ENCODE measurements at regions not wholly inside any gene's neighbourhood (a gene's known extent, or its start where the extent isn't known, plus 50 kb on each side); places are given as distances from the start of the nearest gene placed in this dataset.

DNA sequence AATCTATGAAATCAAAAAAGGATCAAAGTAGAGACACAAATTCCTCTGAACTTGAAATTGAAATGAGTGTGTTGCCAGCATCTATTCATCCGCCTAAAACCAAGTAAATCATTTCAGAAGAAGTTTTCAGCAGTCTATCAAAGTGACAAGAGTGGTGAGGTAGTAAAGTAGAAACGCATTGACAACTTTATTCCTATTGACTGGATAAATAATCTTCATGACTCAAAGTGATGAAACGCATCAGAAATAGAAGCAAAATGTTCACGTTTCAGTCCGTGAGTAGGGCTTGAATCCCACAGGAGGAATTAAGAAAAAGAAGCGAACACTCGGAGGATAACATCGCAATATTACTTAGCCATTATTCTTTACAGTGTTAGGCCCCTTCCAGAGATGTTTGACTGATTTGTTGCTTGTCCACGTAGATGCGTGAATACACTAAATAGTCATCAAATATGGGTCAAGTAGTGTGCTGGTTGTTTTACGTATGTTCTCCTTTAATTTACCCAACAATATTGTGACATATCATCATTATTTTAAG is 314.4 kb downstream of the PLK2 start:
- no peak for DNase-seq

DNA sequence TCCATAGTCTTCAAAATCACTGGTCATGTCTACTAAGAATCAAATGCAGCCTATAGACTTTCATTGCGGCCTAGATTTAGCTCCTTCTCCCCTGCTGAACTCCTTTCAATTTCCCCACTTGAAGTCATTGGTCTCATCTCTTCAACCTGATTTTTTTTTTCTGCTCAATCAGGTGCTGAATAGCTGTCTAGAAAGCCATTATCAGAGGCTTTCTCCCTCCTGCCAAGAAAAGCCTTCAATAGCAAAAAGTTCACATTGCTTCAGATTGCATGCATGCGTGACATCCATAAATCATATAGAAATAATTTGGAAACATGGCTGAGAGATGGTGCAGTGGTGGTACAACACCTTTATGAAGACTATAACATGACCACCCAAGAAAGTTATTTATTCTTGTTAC is 316.2 kb downstream of the PLK2 start:
- no peak for DNase-seq

- no peak for DNase-seq
Observed at GRCh38 chr5:58143181-58143580, 316.7 kb downstream of the PLK2 start.

- no peak for DNase-seq
Observed at GRCh38 chr5:58138791-58139190, 321.1 kb downstream of the PLK2 start.

- no peak for DNase-seq
Observed at GRCh38 chr5:58136406-58136805, 323.5 kb downstream of the PLK2 start.

DNA sequence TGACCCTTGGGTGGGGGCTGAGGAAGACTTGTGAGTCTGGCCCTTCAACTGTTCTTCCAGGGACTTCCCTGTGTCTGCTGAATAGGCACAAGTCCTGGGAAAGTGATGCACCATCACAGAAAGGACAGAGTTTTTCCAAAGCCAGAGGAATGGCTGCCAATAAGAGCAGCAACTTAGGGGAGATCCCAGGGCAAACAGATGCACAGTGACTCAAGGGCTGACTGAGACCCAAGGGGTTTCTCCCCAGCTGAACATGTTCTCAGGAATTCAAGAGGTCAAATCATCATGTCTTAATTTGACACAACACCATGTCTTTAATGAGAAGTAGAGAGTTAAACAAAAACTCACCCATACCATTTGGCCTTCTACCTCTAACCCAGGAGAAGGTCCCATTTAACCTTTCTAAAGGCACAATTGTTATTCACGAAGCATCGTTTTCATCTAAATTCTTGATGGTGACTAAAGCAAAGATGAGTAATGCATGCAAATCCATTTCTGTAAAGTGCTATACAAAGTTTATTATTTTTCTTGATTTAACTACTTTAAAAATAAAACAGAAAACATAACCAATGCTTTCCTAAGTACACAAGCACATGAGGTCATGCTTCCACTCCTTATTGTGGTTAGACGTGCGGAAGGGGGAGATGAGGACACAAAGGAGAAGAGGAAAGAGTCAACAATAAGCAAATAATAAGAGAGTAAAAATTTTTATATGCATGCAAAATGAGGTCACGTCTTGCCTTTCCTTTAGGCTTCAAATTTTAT is 324.1 kb downstream of the PLK2 start:
- DNase-seq: no peak

DNA sequence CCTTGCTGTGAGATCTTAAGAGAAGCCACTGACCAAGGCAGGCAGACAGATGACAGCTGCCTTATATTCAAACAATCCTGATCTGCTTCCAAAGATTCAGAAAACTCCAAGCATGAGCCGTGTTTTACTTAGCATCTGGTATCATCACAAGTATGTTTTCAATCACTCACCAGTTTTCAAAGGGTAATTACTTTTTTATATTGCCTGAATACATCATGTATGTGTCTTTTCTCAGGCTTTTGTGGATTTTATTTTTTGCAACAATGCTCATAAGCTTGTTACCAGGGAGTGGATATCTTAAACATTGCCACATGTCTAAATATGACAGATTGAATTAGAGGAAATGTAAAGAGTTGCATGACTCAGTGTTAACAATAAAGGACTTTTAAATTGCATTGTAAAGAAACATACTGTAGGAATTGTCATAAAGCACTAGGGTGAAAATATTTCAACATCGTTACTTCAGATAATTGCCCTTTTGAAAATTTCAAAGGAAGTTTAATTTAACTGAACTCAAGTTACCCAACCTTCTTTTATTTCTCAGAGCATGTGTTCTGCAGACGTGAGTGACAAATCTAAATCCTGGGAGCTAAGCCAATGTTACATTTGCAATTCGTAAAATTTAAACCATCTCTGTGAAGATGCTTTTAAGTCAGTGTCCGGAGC is 326.1 kb downstream of the PLK2 start:
- no peak for DNase-seq

- DNase-seq: no peak
Observed at GRCh38 chr5:58133216-58133615, 326.7 kb downstream of the PLK2 start.

DNA sequence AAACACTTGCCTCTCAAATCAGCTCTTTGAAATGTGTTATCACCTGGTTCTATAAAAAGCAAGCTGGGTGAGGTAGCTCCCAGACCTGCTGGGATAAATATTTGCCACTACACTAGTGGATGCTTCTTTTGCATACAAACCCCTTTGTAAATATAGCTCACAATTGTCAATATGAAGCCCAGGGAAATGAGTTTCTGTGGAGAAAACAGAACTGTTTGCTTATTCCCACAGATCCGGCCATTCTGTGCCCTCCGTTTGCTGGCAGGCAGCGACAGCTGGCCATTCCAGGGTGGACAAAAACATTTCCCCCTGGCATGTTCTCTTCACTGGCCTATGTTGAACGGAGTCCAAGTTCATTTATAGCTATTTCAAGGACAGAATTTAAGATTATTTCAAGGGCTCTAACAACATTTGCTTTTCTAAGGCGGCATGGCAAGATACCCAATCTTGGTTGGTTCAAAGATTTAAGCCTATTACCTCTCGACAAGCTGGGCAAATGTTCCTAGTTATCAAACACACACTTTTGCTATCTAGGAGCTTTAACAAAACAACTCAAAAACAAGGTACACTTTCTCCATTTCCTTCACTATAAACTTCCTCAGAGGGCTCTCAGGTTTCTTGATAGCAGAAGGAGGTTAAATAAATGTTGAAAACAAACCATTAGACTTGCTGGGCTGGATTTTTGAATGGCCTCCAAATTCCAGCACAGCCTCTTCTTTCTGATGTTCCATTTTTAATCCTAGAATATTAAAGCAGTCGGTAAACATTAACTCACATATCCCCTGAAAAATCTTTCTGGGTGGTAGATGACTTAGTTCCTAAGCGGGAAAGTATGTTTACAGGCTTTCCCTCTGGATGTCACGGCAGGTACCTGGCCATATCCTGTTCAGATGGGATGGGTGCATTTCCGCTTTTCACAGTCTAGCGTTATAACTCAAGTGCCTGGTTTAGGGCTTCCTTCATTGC is 332.3 kb downstream of the PLK2 start:
- no peak for DNase-seq

DNA sequence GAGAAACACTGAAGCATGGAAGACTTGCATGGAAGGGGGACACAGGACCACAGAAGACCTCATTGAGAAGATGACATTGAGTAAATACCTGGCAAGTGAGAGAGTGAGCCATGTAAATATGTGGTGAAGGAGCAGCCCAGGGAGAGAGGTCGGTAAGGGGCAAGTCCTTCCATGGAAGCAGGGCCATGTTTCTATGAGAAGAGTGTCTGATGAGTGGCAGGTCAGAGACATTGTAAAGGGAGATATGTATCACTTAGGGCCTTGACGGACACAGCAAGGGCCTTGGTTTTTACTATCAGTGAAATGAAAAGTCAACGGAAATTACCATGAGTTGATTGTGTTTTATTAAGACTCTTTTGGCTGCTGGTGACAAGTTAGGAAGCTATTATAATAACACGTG is 336.4 kb downstream of the PLK2 start:
- no peak for DNase-seq

GRCh38 chr5:58122848-58123392 is 337.0 kb downstream of the PLK2 start:
- DNase-seq: no peak

DNA sequence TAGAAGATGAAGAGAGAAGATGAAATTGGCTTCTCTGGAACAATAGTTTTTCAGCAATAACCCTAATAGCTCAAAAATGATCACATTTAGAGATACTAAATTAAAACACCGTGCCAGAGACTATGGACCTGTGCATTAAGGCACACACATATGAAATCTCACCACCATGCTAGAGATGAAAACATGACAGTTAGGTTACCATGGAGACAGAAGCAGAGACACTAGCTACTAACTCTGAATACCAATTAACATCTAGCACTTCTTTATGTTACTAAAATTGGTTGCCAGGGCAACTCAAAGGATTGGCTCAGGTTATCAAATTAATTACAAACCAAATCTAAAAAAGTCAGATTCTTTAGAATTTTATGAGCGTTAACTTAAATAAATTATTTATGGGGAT is 337.7 kb downstream of the PLK2 start:
- DNase-seq: no peak

DNA sequence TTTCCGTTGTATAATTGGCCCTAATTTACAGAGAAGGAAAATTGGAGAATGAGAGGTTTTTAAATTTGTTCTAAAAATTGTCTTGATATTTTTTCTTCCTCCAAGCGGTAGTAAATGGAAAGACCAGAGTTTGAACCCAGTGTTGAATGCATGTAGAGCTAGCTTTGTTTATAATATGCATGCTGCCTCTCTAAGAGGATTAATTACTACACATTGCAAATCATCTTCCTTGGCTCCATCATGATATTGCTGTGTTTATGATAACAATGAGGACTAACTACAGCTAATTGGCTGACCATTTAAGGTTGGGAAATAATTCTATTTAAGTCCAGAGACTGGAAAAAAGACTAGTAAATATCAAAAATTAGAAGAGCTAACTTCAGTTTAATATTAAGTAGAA is 338.5 kb downstream of the PLK2 start:
- DNase-seq: no peak

GRCh38 chr5:58117542-58117941 is 342.3 kb downstream of the PLK2 start:
- no peak for DNase-seq

DNA sequence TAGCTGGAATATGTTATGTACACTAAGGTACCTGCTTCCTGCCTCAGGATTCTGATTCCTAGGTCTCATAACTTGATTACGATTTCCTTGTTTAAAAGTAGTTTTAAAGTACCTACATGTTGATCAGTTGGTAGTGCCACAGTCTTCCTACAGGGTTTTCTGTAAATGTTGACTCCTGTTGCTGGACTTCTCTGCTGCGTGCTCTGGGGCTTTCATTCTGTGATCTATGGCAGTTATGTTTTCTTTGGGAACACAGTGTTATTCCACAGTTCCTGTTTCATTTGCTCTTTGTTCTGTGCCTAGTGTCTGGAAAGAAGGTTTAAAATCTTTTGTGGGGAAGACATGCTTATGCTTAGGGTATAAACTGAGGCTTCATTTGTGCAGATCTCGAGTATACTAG is 343.5 kb downstream of the PLK2 start:
- DNase-seq: no peak

DNA sequence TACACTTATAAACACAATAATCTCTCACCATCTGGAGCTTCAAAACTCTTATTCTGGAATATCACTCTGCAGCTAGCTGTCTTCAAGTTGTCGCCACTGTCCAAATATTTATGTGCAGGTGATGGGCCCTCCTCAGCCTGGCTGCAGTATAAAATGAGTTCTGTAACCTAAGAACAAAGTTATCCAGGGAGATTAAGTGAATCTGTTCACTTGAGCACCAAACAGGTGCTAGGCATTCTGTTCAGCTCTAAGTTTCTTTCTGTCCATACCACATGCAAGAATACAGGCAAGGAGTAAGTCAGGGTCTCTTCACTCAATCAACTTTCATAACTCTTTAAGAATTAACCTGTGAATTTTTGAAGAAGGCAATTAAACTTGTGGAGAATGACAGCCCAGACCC is 344.1 kb downstream of the PLK2 start:
- no peak for DNase-seq

DNA sequence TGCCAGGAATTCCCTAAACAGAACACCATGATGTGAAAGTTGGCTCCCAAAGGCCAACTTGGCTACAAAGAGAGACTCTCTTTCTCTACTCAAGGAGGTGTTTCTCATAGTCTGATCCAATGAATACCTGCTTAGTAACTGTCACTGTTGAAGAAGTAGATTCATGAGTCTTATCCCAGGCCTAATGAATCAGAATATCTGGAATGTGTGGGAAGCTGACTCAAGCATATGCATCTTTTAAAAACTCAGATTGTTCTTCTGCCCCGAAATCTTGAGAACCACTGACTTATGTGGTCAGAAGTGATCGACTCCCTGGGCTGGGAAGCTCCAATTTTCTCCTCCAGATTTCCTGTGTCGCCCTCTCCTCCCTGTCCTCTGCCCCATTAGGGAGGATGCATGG is 345.6 kb downstream of the PLK2 start:
- DNase-seq: no peak

- DNase-seq: no peak
Observed at GRCh38 chr5:58113172-58113571, 346.7 kb downstream of the PLK2 start.

- DNase-seq: no peak
Observed at GRCh38 chr5:58108511-58108910, 351.4 kb downstream of the PLK2 start.

GRCh38 chr5:58107704-58108103 is 352.2 kb downstream of the PLK2 start:
- no peak for DNase-seq

GRCh38 chr5:58106754-58107410 is 353.0 kb downstream of the PLK2 start:
- no peak for DNase-seq

- no peak for DNase-seq
Observed at GRCh38 chr5:58105836-58106235, 354.1 kb downstream of the PLK2 start.
